Fibroblast of lung (primary cell): ENCODE measurements at regions not wholly inside any gene's neighbourhood (a gene's known extent, or its start where the extent isn't known, plus 50 kb on each side); places are given as distances from the start of the nearest gene placed in this dataset.

Experiments used
- EZH2 ChIP-seq: IDR thresholded peaks from 2 replicates; pipeline ENCODE4 v1.5.1; 2012; ENCODE audit warnings: low read length, control low read depth, mild to moderate bottlenecking; ENCODE audit errors: missing control alignments
- TF ChIP-seq, protein P1 (sequence below), 2 donors: IDR thresholded peaks in 1 of 2; conservative IDR thresholded peaks in 1 of 2; 1 replicate in 1 of 2; 2 replicates in 1 of 2; pipeline ENCODE4 v1.5.1; 2011 to 2012; ENCODE audit warnings: low read length in 2 of 2, control low read depth in 1 of 2, inconsistent platforms in 1 of 2, low read depth in 1 of 2, mild to moderate bottlenecking in 1 of 2

DNA sequence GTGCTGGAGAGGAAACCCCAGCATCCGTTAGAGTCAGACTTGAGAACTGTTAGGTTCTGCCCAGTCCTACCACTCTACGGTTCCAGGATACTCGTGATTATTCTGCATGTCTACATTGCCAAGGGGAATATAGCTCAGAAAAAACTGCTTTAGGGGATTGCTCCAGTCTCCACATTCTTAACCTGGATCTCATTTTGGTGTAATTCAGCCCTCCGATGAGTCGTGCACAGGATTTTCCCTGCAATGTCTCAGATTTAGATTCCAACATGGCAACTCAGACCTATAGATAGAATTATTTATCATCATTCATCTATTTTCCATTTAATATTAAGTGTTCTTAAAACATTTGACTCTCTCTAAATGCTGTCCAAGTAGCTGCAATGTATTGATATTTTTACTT lies 121.1 kb upstream of the ZEB1 start:
- no peak for TF ChIP-seq EZH2
- TF ChIP-seq, protein P1, sequence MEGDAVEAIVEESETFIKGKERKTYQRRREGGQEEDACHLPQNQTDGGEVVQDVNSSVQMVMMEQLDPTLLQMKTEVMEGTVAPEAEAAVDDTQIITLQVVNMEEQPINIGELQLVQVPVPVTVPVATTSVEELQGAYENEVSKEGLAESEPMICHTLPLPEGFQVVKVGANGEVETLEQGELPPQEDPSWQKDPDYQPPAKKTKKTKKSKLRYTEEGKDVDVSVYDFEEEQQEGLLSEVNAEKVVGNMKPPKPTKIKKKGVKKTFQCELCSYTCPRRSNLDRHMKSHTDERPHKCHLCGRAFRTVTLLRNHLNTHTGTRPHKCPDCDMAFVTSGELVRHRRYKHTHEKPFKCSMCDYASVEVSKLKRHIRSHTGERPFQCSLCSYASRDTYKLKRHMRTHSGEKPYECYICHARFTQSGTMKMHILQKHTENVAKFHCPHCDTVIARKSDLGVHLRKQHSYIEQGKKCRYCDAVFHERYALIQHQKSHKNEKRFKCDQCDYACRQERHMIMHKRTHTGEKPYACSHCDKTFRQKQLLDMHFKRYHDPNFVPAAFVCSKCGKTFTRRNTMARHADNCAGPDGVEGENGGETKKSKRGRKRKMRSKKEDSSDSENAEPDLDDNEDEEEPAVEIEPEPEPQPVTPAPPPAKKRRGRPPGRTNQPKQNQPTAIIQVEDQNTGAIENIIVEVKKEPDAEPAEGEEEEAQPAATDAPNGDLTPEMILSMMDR (conservative IDR thresholded peaks at IDR 0.05 in 1 of 2, IDR thresholded peaks at IDR 0.05 in 1 of 2; ENCODE audit: low read depth in 1 of 2, low read length in 2 of 2): no peak
